ENCODE measurements at regions not wholly inside any gene's neighbourhood (a gene's known extent, or its start where the extent isn't known, plus 50 kb on each side); places are given as distances from the start of the nearest gene placed in this dataset.
"Not testable (repeated sequence)": the region's sequence is repeated elsewhere in the genome, so short reads cannot be mapped to it uniquely, and the experiment has no call there.

GRCh38 chr6:74488726-74489125 is 717.1 kb downstream of the COL12A1 start:
- H3K36me3 ChIP-seq (ENCODE audit: control insufficient read depth in 2 of 2, insufficient read depth in 2 of 2, low read length in 1 of 2); H3K4me1 ChIP-seq (ENCODE audit: control insufficient read depth in 2 of 2, insufficient read depth in 2 of 2, low read length in 2 of 2); DNase-seq (ENCODE audit: low read depth in 6 of 9, low spot score in 9 of 9); H3K27ac ChIP-seq (ENCODE audit: low read depth in 1 of 2, low read length in 1 of 2); H3K9me3 ChIP-seq (ENCODE audit: control insufficient read depth in 2 of 2, insufficient read depth in 1 of 2, low read length in 1 of 2); H3K27me3 ChIP-seq (ENCODE audit: control insufficient read depth in 2 of 2, insufficient read depth in 1 of 2, low read length in 1 of 2); H3K4me3 ChIP-seq (ENCODE audit: low read length in 2 of 2): not testable (repeated sequence)
- 95% methylated on average over 11 of the region's 13 CpGs for WGBS

- no peaks in the 10 kb centered on the region for H3K36me3 ChIP-seq (ENCODE audit: control insufficient read depth in 2 of 2, insufficient read depth in 2 of 2, low read length in 1 of 2)
- WGBS = 97% methylated on average over 1 of the region's 1 CpG
- no peaks in the 10 kb centered on the region for H3K4me1 ChIP-seq (ENCODE audit: control insufficient read depth in 2 of 2, insufficient read depth in 2 of 2, low read length in 2 of 2)
- no peak overlapping the region for H3K27ac ChIP-seq (ENCODE audit: low read depth in 1 of 2, low read length in 1 of 2)
- no peaks in the 10 kb centered on the region for H3K27me3 ChIP-seq (ENCODE audit: control insufficient read depth in 2 of 2, insufficient read depth in 1 of 2, low read length in 1 of 2)
- DNase-seq (ENCODE audit: low read depth in 6 of 9, low spot score in 9 of 9) = no peak
- no peak overlapping the region for H3K4me3 ChIP-seq (ENCODE audit: low read length in 2 of 2)
- no peaks in the 10 kb centered on the region for H3K9me3 ChIP-seq (ENCODE audit: control insufficient read depth in 2 of 2, insufficient read depth in 1 of 2, low read length in 1 of 2)
Observed at GRCh38 chr6:74482180-74482579, 723.7 kb downstream of the COL12A1 start.

- 95% methylated on average over 2 of the region's 2 CpGs for WGBS
- Histone ChIP-seq H3K27me3 (ENCODE audit: control insufficient read depth in 2 of 2, insufficient read depth in 1 of 2, low read length in 1 of 2) (no peaks in the 10 kb centered on the region), H3K9me3 (ENCODE audit: control insufficient read depth in 2 of 2, insufficient read depth in 1 of 2, low read length in 1 of 2) (no peaks in the 10 kb centered on the region), H3K36me3 (ENCODE audit: control insufficient read depth in 2 of 2, insufficient read depth in 2 of 2, low read length in 1 of 2) (no peaks in the 10 kb centered on the region), H3K4me1 (ENCODE audit: control insufficient read depth in 2 of 2, insufficient read depth in 2 of 2, low read length in 2 of 2) (no peaks in the 10 kb centered on the region), H3K27ac (ENCODE audit: low read depth in 1 of 2, low read length in 1 of 2) (no peak overlapping the region), H3K4me3 (ENCODE audit: low read length in 2 of 2) (no peak overlapping the region)
- DNase-seq (ENCODE audit: low read depth in 6 of 9, low spot score in 9 of 9) = no peak
Observed at GRCh38 chr6:74480561-74480960, 725.3 kb downstream of the COL12A1 start.

DNA sequence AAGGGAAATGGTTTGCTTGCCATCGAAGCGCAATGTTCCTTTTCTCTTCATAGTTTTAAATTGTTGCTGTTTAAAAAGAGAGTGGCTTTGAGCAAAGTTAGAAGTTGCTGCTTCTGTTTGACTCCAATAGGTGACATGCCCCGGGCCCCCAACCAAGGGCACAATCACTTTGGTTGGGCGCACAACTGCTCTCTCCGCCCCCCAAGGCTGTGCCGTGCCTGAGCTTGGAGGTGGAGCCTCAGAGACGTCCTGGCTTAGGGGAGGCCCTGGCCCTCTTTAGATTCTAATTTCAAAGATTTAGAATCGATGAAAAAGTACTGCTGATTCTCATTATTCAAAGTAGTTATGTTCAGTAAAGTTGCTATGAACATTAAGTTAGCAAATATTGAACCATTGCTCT is 725.9 kb downstream of the COL12A1 start:
- Histone ChIP-seq H3K36me3 (ENCODE audit: control insufficient read depth in 2 of 2, insufficient read depth in 2 of 2, low read length in 1 of 2) (no peaks in the 10 kb centered on the region), H3K4me3 (ENCODE audit: low read length in 2 of 2) (no peak overlapping the region), H3K4me1 (ENCODE audit: control insufficient read depth in 2 of 2, insufficient read depth in 2 of 2, low read length in 2 of 2) (no peaks in the 10 kb centered on the region), H3K27me3 (ENCODE audit: control insufficient read depth in 2 of 2, insufficient read depth in 1 of 2, low read length in 1 of 2) (no peaks in the 10 kb centered on the region), H3K9me3 (ENCODE audit: control insufficient read depth in 2 of 2, insufficient read depth in 1 of 2, low read length in 1 of 2) (no peaks in the 10 kb centered on the region), H3K27ac (ENCODE audit: low read depth in 1 of 2, low read length in 1 of 2) (no peak overlapping the region)
- DNase-seq (ENCODE audit: low read depth in 6 of 9, low spot score in 9 of 9) = no peak
- 92% methylated on average over 8 of the region's 8 CpGs for WGBS

GRCh38 chr6:74479420-74479819 is 726.4 kb downstream of the COL12A1 start:
- H3K27me3 ChIP-seq (ENCODE audit: control insufficient read depth in 2 of 2, insufficient read depth in 1 of 2, low read length in 1 of 2) = no peaks in the 10 kb centered on the region
- 94% methylated on average over 4 of the region's 4 CpGs for WGBS
- no peak overlapping the region for H3K27ac ChIP-seq (ENCODE audit: low read depth in 1 of 2, low read length in 1 of 2)
- no peaks in the 10 kb centered on the region for H3K36me3 ChIP-seq (ENCODE audit: control insufficient read depth in 2 of 2, insufficient read depth in 2 of 2, low read length in 1 of 2)
- no peaks in the 10 kb centered on the region for H3K9me3 ChIP-seq (ENCODE audit: control insufficient read depth in 2 of 2, insufficient read depth in 1 of 2, low read length in 1 of 2)
- H3K4me1 ChIP-seq (ENCODE audit: control insufficient read depth in 2 of 2, insufficient read depth in 2 of 2, low read length in 2 of 2) = no peaks in the 10 kb centered on the region
- no peak for DNase-seq (ENCODE audit: low read depth in 6 of 9, low spot score in 9 of 9)
- H3K4me3 ChIP-seq (ENCODE audit: low read length in 2 of 2) = no peak overlapping the region

- H3K27ac ChIP-seq (ENCODE audit: low read depth in 1 of 2, low read length in 1 of 2); H3K36me3 ChIP-seq (ENCODE audit: control insufficient read depth in 2 of 2, insufficient read depth in 2 of 2, low read length in 1 of 2); H3K4me1 ChIP-seq (ENCODE audit: control insufficient read depth in 2 of 2, insufficient read depth in 2 of 2, low read length in 2 of 2); H3K27me3 ChIP-seq (ENCODE audit: control insufficient read depth in 2 of 2, insufficient read depth in 1 of 2, low read length in 1 of 2); H3K9me3 ChIP-seq (ENCODE audit: control insufficient read depth in 2 of 2, insufficient read depth in 1 of 2, low read length in 1 of 2); H3K4me3 ChIP-seq (ENCODE audit: low read length in 2 of 2); DNase-seq (ENCODE audit: low read depth in 6 of 9, low spot score in 9 of 9): not testable (repeated sequence)
- 96% methylated on average over 10 of the region's 10 CpGs for WGBS
Observed at GRCh38 chr6:74474046-74474445, 731.8 kb downstream of the COL12A1 start.

DNA sequence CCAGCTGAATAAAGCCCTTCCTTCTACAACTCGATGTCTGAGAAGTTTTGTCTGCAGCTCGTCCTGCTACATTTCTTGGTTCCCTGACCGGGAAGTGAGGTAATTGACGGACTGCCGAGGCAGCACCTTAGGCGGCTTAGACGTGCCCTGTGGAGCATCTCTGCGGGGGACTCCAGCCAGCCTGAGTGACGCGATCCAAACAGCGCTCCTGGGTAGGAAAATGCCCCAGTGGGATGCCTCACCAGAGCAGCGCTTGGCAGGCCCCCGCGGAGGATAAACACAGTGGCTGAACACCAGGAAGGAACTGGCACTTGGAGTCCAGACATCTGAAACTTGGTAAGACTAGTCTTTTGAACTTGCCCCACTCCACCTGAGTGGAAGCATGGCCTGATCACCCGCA is 737.3 kb downstream of the COL12A1 start:
- DNase-seq (ENCODE audit: low read depth in 6 of 9, low spot score in 9 of 9); H3K27me3 ChIP-seq (ENCODE audit: control insufficient read depth in 2 of 2, insufficient read depth in 1 of 2, low read length in 1 of 2); H3K4me1 ChIP-seq (ENCODE audit: control insufficient read depth in 2 of 2, insufficient read depth in 2 of 2, low read length in 2 of 2); H3K27ac ChIP-seq (ENCODE audit: low read depth in 1 of 2, low read length in 1 of 2); H3K36me3 ChIP-seq (ENCODE audit: control insufficient read depth in 2 of 2, insufficient read depth in 2 of 2, low read length in 1 of 2); H3K4me3 ChIP-seq (ENCODE audit: low read length in 2 of 2): not testable (repeated sequence)
- WGBS = 96% methylated on average over 15 of the region's 15 CpGs
- peaks cover 0 to 21% of the 10 kb centered on the region in 2 donors for H3K9me3 ChIP-seq (ENCODE audit: control insufficient read depth in 2 of 2, insufficient read depth in 1 of 2, low read length in 1 of 2)

DNA sequence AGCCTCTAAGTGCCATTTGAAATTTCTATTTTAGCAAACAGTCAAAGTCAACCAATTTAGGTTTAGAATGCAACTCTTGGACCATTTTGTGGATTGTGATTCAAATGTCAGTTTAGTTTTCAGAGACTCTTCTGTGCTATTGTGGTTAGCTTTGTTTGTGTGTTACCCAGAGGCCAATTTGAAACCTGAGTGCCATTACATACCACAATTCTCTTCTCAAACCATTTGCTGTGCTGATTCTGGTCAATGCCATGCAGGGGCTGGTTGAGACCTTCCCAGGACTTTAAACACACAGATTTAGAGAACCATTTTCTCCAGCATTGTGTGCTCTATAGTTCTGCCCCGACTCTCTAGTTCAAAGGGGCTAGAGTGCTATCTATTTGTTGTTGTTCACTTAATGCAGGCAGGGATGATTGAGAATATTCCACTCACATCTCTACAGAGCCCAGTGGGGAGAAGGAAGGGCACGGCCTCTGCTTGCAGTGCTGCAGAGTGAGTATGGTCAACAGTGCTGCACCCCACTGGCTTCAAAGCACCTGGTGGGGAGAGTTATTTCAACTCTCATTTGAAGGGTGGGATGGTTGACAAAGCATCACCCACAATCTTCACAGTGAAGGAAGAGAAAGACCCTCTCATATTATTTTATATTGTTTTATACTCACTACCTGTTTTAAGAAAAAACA is 738.2 kb downstream of the COL12A1 start:
- Histone ChIP-seq H3K4me1 (ENCODE audit: control insufficient read depth in 2 of 2, insufficient read depth in 2 of 2, low read length in 2 of 2) (no peaks in the 10 kb centered on the region), H3K27ac (ENCODE audit: low read depth in 1 of 2, low read length in 1 of 2) (no peak overlapping the region), H3K9me3 (ENCODE audit: control insufficient read depth in 2 of 2, insufficient read depth in 1 of 2, low read length in 1 of 2) (peaks cover 0 to 21% of the 10 kb centered on the region in 2 donors), H3K4me3 (ENCODE audit: low read length in 2 of 2) (no peak overlapping the region), H3K27me3 (ENCODE audit: control insufficient read depth in 2 of 2, insufficient read depth in 1 of 2, low read length in 1 of 2) (no peaks in the 10 kb centered on the region), H3K36me3 (ENCODE audit: control insufficient read depth in 2 of 2, insufficient read depth in 2 of 2, low read length in 1 of 2) (no peaks in the 10 kb centered on the region)
- DNase-seq (ENCODE audit: low read depth in 6 of 9, low spot score in 9 of 9) = no peak
- WGBS = 87% methylated on average over 2 of the region's 2 CpGs

- no peak for DNase-seq (ENCODE audit: low read depth in 6 of 9, low spot score in 9 of 9)
- Histone ChIP-seq H3K36me3 (ENCODE audit: control insufficient read depth in 2 of 2, insufficient read depth in 2 of 2, low read length in 1 of 2) (no peaks in the 10 kb centered on the region), H3K4me1 (ENCODE audit: control insufficient read depth in 2 of 2, insufficient read depth in 2 of 2, low read length in 2 of 2) (no peaks in the 10 kb centered on the region), H3K27ac (ENCODE audit: low read depth in 1 of 2, low read length in 1 of 2) (no peak overlapping the region), H3K4me3 (ENCODE audit: low read length in 2 of 2) (no peak overlapping the region), H3K27me3 (ENCODE audit: control insufficient read depth in 2 of 2, insufficient read depth in 1 of 2, low read length in 1 of 2) (no peaks in the 10 kb centered on the region), H3K9me3 (ENCODE audit: control insufficient read depth in 2 of 2, insufficient read depth in 1 of 2, low read length in 1 of 2) (peaks cover 0 to 21% of the 10 kb centered on the region in 2 donors)
- WGBS = 87% methylated on average over 2 of the region's 2 CpGs
Observed at GRCh38 chr6:74466572-74466971, 739.3 kb downstream of the COL12A1 start.

All from thymus (tissue), 11 donors.